ENCODE measurements at regions not wholly inside any gene's neighbourhood (a gene's known extent, or its start where the extent isn't known, plus 50 kb on each side); places are given as distances from the start of the nearest gene placed in this dataset.

GRCh38 chr10:20972925-20973324, 75.8 kb upstream of the NEBL start:
- TF ChIP-seq ZBTB7A (IDR thresholded peaks at IDR 0.05; ENCODE audit: low read depth) (no peak), EGR1 (IDR thresholded peaks at IDR 0.05) (no peak), TEAD4 (IDR thresholded peaks at IDR 0.05) (peak; percentile 24; the same call in 1 of the 2 replicates), RAD21 (IDR thresholded peaks at IDR 0.05; ENCODE audit: low read depth) (no peak), TCF12 (IDR thresholded peaks at IDR 0.05; ENCODE audit: low read depth) (no peak), FOXM1 (IDR thresholded peaks at IDR 0.05; ENCODE audit: borderline replicate concordance, low read depth) (no peak), REST (IDR thresholded peaks at IDR 0.05; ENCODE audit: low read depth) (no peak)

- TF ChIP-seq EGR1 (IDR thresholded peaks at IDR 0.05) (no peak), CEBPB (IDR thresholded peaks at IDR 0.05) (no peak), ZBTB7A (IDR thresholded peaks at IDR 0.05; ENCODE audit: low read depth) (no peak), REST (IDR thresholded peaks at IDR 0.05; ENCODE audit: low read depth) (no peak), NFIC (IDR thresholded peaks at IDR 0.05) (no peak), YY1 (IDR thresholded peaks at IDR 0.05; ENCODE audit: low read depth) (no peak), FOXM1 (IDR thresholded peaks at IDR 0.05; ENCODE audit: borderline replicate concordance, low read depth) (no peak), TCF12 (IDR thresholded peaks at IDR 0.05; ENCODE audit: low read depth) (no peak), TEAD4 (IDR thresholded peaks at IDR 0.05) (no peak), EP300 (IDR thresholded peaks at IDR 0.05; ENCODE audit: borderline replicate concordance) (no peak)
Measured at GRCh38 chr10:20971901-20972300, 74.8 kb upstream of the NEBL start.

GRCh38 chr10:20970708-20971107, 73.6 kb upstream of the NEBL start:
- TF ChIP-seq USF1 (IDR thresholded peaks at IDR 0.05), result no peak

- TF ChIP-seq RAD21 (IDR thresholded peaks at IDR 0.05; ENCODE audit: low read depth) (no peak), TAF1 (IDR thresholded peaks at IDR 0.05; ENCODE audit: low read depth) (no peak), TCF12 (IDR thresholded peaks at IDR 0.05; ENCODE audit: low read depth) (no peak), REST (IDR thresholded peaks at IDR 0.05; ENCODE audit: low read depth) (no peak), EP300 (IDR thresholded peaks at IDR 0.05; ENCODE audit: borderline replicate concordance) (no peak), USF1 (IDR thresholded peaks at IDR 0.05) (no peak), CREB1 (IDR thresholded peaks at IDR 0.05; ENCODE audit: low read depth) (no peak), FOXM1 (IDR thresholded peaks at IDR 0.05; ENCODE audit: borderline replicate concordance, low read depth) (no peak), NFIC (IDR thresholded peaks at IDR 0.05) (no peak)
Measured at GRCh38 chr10:20970044-20970443, 72.9 kb upstream of the NEBL start.

- TF ChIP-seq YY1 (IDR thresholded peaks at IDR 0.05; ENCODE audit: low read depth) (no peak), CREB1 (IDR thresholded peaks at IDR 0.05; ENCODE audit: low read depth) (no peak)
Measured at GRCh38 chr10:20966426-20966825, 69.3 kb upstream of the NEBL start.

- TF ChIP-seq TEAD4 (IDR thresholded peaks at IDR 0.05), result no peak
Measured at GRCh38 chr10:20963721-20964595, 66.8 kb upstream of the NEBL start.

All from Ishikawa (cell line).